OCI-LY7 (cell line): ENCODE measurements at regions not wholly inside any gene's neighbourhood (a gene's known extent, or its start where the extent isn't known, plus 50 kb on each side); places are given as distances from the start of the nearest gene placed in this dataset.
"Not testable (repeated sequence)": the region's sequence is repeated elsewhere in the genome, so short reads cannot be mapped to it uniquely, and the experiment has no call there.

ENCODE experiments used
- BruUV-seq: library from RNA; stranded (reverse); fragments of 400-500 nt; replicated peaks from 2 replicates; lab custom pipeline; 2021; lab: Mats Ljungman, UMichigan
- CTCF ChIA-PET: fragments of 300-600 bp; sonication (Branson Sonifier 250); formaldehyde crosslinking; loops from one replicate; lab custom pipeline; 2022; ENCODE audit warnings: antibody characterized with exemption; ENCODE audit not compliant: unreplicated experiment; lab: Charles Lee
- POLR2A ChIA-PET: fragments of 300-600 bp; sonication (Branson Sonifier 250); formaldehyde crosslinking; loops from one replicate; lab custom pipeline; 2022; ENCODE audit warnings: antibody characterized with exemption; lab: Charles Lee
- DNase-seq: peaks from one replicate; pipeline ENCODE4 v3.0.0-alpha.2; 2015; ENCODE audit warnings: low spot score
- H2AFZ ChIP-seq: fragments of 200-600 bp; sonication (generic), shearing (Covaris generic); 2 replicates; pipeline ENCODE4 v1.6.1; 2014; ENCODE audit warnings: mild to moderate bottlenecking, antibody characterized with exemption, low read length, moderate library complexity
- H3K27ac ChIP-seq: fragments of 200-600 bp; sonication (generic); 2 replicates; pipeline ENCODE4 v1.5.1; 2014; ENCODE audit warnings: mixed run types, low read depth, mild to moderate bottlenecking, moderate library complexity, low read length, inconsistent platforms; ENCODE audit not compliant: poor library complexity, severe bottlenecking
- H3K36me3 ChIP-seq: fragments of 200-600 bp; sonication (generic); 2 replicates; pipeline ENCODE4 v1.6.1; 2014; ENCODE audit warnings: mild to moderate bottlenecking, antibody characterized with exemption, low read length, moderate library complexity, mixed read lengths; ENCODE audit not compliant: insufficient read depth
- H3K4me1 ChIP-seq: fragments of 200-600 bp; sonication (generic); 2 replicates; pipeline ENCODE4 v1.5.1; 2014; ENCODE audit warnings: mild to moderate bottlenecking, low read length; ENCODE audit not compliant: insufficient read depth, poor library complexity, severe bottlenecking
- H3K4me2 ChIP-seq: fragments of 200-600 bp; sonication (generic); 2 replicates; pipeline ENCODE4 v1.6.1; 2014; ENCODE audit warnings: mild to moderate bottlenecking, low read length
- H3K4me3 ChIP-seq: fragments of 200-600 bp; sonication (generic); 2 replicates; pipeline ENCODE4 v1.5.1; 2014; ENCODE audit warnings: mild to moderate bottlenecking, low read depth, low read length; ENCODE audit not compliant: poor library complexity, severe bottlenecking
- H3K79me2 ChIP-seq: fragments of 200-600 bp; sonication (generic); 2 replicates; pipeline ENCODE4 v1.6.1; 2016; ENCODE audit warnings: low read depth, mild to moderate bottlenecking, low read length, moderate library complexity, mixed read lengths; ENCODE audit not compliant: insufficient read depth
- H3K9me2 ChIP-seq: fragments of 200-600 bp; sonication (generic); 2 replicates; pipeline ENCODE4 v1.6.1; 2016; ENCODE audit warnings: mild to moderate bottlenecking, low read length, mixed read lengths; ENCODE audit not compliant: insufficient read depth
- H3K9me3 ChIP-seq: fragments of 200-600 bp; sonication (generic); 2 replicates; pipeline ENCODE4 v1.6.1; 2014; ENCODE audit warnings: mild to moderate bottlenecking, mixed run types, low read length, mixed read lengths
- H4K20me1 ChIP-seq: fragments of 200-600 bp; sonication (generic); 2 replicates; pipeline ENCODE4 v1.6.1; 2014; ENCODE audit warnings: mild to moderate bottlenecking, antibody characterized with exemption, low read length, moderate library complexity, mixed read lengths; ENCODE audit not compliant: insufficient read depth
- EZH2phosphoT487 ChIP-seq: fragments of 200-600 bp; sonication (generic); IDR thresholded peaks from 2 replicates; pipeline ENCODE4 v1.6.1; 2018; ENCODE audit warnings: low read depth, borderline replicate concordance, mild to moderate bottlenecking, mixed run types, antibody characterized with exemption, low read length, moderate library complexity, mixed read lengths
- intact Hi-C: fragments of 100-400 bp; cut with micrococcal nuclease; formaldehyde crosslinking; loops from one replicate; pipeline ENCODE4 v1.10.0; 2022; ENCODE audit not compliant: unreplicated experiment
- TF ChIP-seq, protein P1 (sequence below): fragments of 200-600 bp; sonication (generic); conservative IDR thresholded peaks from 2 replicates; pipeline ENCODE4 v1.5.1; 2014; ENCODE audit warnings: mild to moderate bottlenecking, antibody characterized with exemption, low read length, moderate library complexity, mixed read lengths

DNA sequence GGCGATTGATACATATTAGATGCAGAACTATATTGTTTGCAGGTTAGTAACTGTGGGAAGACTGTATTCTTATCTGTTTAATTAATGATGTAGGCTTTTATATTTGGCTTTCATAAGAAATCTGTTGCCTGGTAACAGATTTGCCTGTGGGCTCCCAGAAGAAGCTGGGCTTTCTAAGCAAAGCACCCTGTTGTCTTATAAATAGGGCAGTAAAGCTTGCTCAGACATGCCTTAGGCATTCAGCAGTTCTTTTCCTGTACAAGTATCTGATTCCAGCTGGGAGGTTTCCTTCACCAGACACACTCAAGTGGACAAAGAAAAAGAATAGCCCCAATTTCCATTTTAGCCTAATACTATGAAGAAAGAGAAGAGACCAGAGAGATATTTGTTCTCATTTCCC, 524.0 kb downstream of the LRRIQ3 start:
- no peaks in the 10 kb centered on the region for H3K9me3 ChIP-seq
- no peak overlapping the region for H3K4me2 ChIP-seq
- H3K4me1 ChIP-seq = no peaks in the 10 kb centered on the region
- no peak overlapping the region for H3K27ac ChIP-seq
- TF ChIP-seq EZH2phosphoT487 = no peak
- BruUV-seq = no TSS peak
- H3K9me2 ChIP-seq = no peaks in the 10 kb centered on the region
- no peaks in the 10 kb centered on the region for H3K36me3 ChIP-seq
- DNase-seq = no peak
- intact Hi-C loops = no loop called here
- no peaks in the 10 kb centered on the region for H4K20me1 ChIP-seq
- no peak overlapping the region for H3K4me3 ChIP-seq
- CTCF ChIA-PET = no interaction called here
- no peaks in the 10 kb centered on the region for H3K79me2 ChIP-seq
- no peak overlapping the region for H2AFZ ChIP-seq
- POLR2A ChIA-PET = interaction anchor here (0.5 to 0.6 kb wide), 2 partner anchors 240 to 1258 kb away, joined by 3 to 5 read pairs; no protein-coding TSS in a partner anchor

DNA sequence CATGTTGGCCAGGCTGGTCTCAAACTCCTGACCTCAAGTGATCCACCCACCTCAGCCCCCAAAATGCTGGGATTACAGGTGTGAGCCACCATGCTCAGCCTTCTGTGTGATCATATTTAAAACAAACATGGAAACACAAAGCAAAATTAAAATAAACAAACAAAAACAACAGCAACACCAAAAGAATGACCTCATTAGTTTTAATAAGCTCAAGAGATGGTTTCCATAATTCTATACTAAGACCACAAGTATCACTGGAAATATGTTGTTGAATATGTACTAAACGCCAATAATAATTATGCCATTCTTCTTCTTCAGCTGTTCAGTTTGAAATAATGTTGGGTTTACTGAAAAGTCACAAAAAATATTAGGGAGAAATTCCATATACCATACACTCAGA, 526.4 kb downstream of the LRRIQ3 start:
- H3K9me2 ChIP-seq = no peaks in the 10 kb centered on the region
- ChIA-PET POLR2A (no interaction called here), CTCF (no interaction called here)
- TF ChIP-seq, protein P1, sequence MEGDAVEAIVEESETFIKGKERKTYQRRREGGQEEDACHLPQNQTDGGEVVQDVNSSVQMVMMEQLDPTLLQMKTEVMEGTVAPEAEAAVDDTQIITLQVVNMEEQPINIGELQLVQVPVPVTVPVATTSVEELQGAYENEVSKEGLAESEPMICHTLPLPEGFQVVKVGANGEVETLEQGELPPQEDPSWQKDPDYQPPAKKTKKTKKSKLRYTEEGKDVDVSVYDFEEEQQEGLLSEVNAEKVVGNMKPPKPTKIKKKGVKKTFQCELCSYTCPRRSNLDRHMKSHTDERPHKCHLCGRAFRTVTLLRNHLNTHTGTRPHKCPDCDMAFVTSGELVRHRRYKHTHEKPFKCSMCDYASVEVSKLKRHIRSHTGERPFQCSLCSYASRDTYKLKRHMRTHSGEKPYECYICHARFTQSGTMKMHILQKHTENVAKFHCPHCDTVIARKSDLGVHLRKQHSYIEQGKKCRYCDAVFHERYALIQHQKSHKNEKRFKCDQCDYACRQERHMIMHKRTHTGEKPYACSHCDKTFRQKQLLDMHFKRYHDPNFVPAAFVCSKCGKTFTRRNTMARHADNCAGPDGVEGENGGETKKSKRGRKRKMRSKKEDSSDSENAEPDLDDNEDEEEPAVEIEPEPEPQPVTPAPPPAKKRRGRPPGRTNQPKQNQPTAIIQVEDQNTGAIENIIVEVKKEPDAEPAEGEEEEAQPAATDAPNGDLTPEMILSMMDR = no peak
- TF ChIP-seq EZH2phosphoT487 = no peak
- H3K4me1 ChIP-seq = no peaks in the 10 kb centered on the region
- H3K4me2 ChIP-seq = no peak overlapping the region
- no peaks in the 10 kb centered on the region for H4K20me1 ChIP-seq
- H3K4me3 ChIP-seq = no peak overlapping the region
- H3K36me3 ChIP-seq = no peaks in the 10 kb centered on the region
- H2AFZ ChIP-seq = no peak overlapping the region
- H3K27ac ChIP-seq = no peak overlapping the region
- DNase-seq = no peak
- H3K79me2 ChIP-seq = no peaks in the 10 kb centered on the region
- intact Hi-C loops = no loop called here
- BruUV-seq = no TSS peak
- no peaks in the 10 kb centered on the region for H3K9me3 ChIP-seq

GRCh38 chr1:73667959-73668358, 530.0 kb downstream of the LRRIQ3 start:
- CTCF ChIA-PET, DNase-seq, intact Hi-C loops, H4K20me1 ChIP-seq, H3K79me2 ChIP-seq, H3K9me2 ChIP-seq, H3K36me3 ChIP-seq, POLR2A ChIA-PET, BruUV-seq, H3K27ac ChIP-seq, H3K9me3 ChIP-seq, H3K4me3 ChIP-seq, H2AFZ ChIP-seq, H3K4me2 ChIP-seq, H3K4me1 ChIP-seq: not testable (repeated sequence)

- H3K9me3 ChIP-seq = no peaks in the 10 kb centered on the region
- H3K4me3 ChIP-seq = no peak overlapping the region
- ChIA-PET CTCF (no interaction called here), POLR2A (no interaction called here)
- no peaks in the 10 kb centered on the region for H3K79me2 ChIP-seq
- H3K9me2 ChIP-seq = no peaks in the 10 kb centered on the region
- intact Hi-C loops = no loop called here
- no peak overlapping the region for H3K27ac ChIP-seq
- H3K36me3 ChIP-seq = no peaks in the 10 kb centered on the region
- BruUV-seq = no TSS peak
- no peak overlapping the region for H2AFZ ChIP-seq
- no peaks in the 10 kb centered on the region for H3K4me1 ChIP-seq
- no peaks in the 10 kb centered on the region for H4K20me1 ChIP-seq
- H3K4me2 ChIP-seq = no peak overlapping the region
- TF ChIP-seq, protein P1 = no peak
- TF ChIP-seq EZH2phosphoT487 = no peak
- DNase-seq = no peak
Observed at GRCh38 chr1:73662526-73662925, 535.5 kb downstream of the LRRIQ3 start.
